ENCODE measurements at regions not wholly inside any gene's neighbourhood (a gene's known extent, or its start where the extent isn't known, plus 50 kb on each side); places are given as distances from the start of the nearest gene placed in this dataset.

GRCh38 chr10:23630376-23630775 lies 191.5 kb downstream of the OTUD1 start:
- intact Hi-C loops (cut with DNase I), result no loop called here
- no peak for DNase-seq
- no peaks in the 10 kb centered on the region for H3K27me3 ChIP-seq

GRCh38 chr10:23630885-23631284 lies 192.0 kb downstream of the OTUD1 start:
- Histone ChIP-seq H3K4me1 (no peaks in the 10 kb centered on the region), H3K27ac (no peak overlapping the region), H3K4me3 (no peak overlapping the region), H3K9me3 (peaks cover 0 to 3% (median 1%) of the 10 kb centered on the region in 4 donors), H3K36me3 (no peaks in the 10 kb centered on the region), H3K27me3 (no peaks in the 10 kb centered on the region)
- DNase-seq, result no peak
- TF ChIP-seq EP300 (IDR thresholded peaks at IDR 0.05) (no peak), POLR2A (IDR thresholded peaks at IDR 0.05) (no peak), CTCF (IDR thresholded peaks at IDR 0.05) (no peak), POLR2AphosphoS5 (IDR thresholded peaks at IDR 0.05) (no peak)
- intact Hi-C loops (cut with DNase I), result no loop called here
- WGBS, 2 donors, result 59 to 64% methylated on average over 3 of the region's 3 CpGs

More at GRCh38 chr10:23630376-23630775, 191.5 kb downstream of the OTUD1 start:
- H3K9me3 ChIP-seq, result peaks cover 0 to 3% (median 1%) of the 10 kb centered on the region in 4 donors
- no peak overlapping the region for H3K27ac ChIP-seq
- no peak overlapping the region for H3K4me3 ChIP-seq
- TF ChIP-seq POLR2AphosphoS5 (IDR thresholded peaks at IDR 0.05) (no peak), EP300 (IDR thresholded peaks at IDR 0.05) (no peak), CTCF (IDR thresholded peaks at IDR 0.05) (no peak), POLR2A (IDR thresholded peaks at IDR 0.05) (no peak)
- H3K36me3 ChIP-seq, result no peaks in the 10 kb centered on the region
- no peaks in the 10 kb centered on the region for H3K4me1 ChIP-seq

GRCh38 chr10:23643111-23643780 lies 204.4 kb downstream of the OTUD1 start:
- Histone ChIP-seq H3K9me3 (no peaks in the 10 kb centered on the region), H3K27ac (no peak overlapping the region), H3K4me1 (no peaks in the 10 kb centered on the region), H3K36me3 (no peaks in the 10 kb centered on the region), H3K4me3 (no peak overlapping the region), H3K27me3 (no peaks in the 10 kb centered on the region)
- intact Hi-C loops (cut with DNase I), result no loop called here
- no peak for DNase-seq
- no peak for TF ChIP-seq POLR2A (IDR thresholded peaks at IDR 0.05)
- TF ChIP-seq POLR2AphosphoS5 (IDR thresholded peaks at IDR 0.05), result no peak
- TF ChIP-seq CTCF (IDR thresholded peaks at IDR 0.05), result no peak
- TF ChIP-seq EP300 (IDR thresholded peaks at IDR 0.05), result no peak
- WGBS, 2 donors, result 57 to 62% methylated on average over 4 of the region's 4 CpGs

GRCh38 chr10:23648618-23649017 lies 209.7 kb downstream of the OTUD1 start:
- TF ChIP-seq POLR2AphosphoS5 (IDR thresholded peaks at IDR 0.05) (no peak), EP300 (IDR thresholded peaks at IDR 0.05) (no peak), POLR2A (IDR thresholded peaks at IDR 0.05) (no peak), CTCF (IDR thresholded peaks at IDR 0.05) (no peak)
- no peaks in the 10 kb centered on the region for H3K36me3 ChIP-seq
- no peak overlapping the region for H3K27ac ChIP-seq
- no peak overlapping the region for H3K4me3 ChIP-seq
- intact Hi-C loops (cut with DNase I), result no loop called here
- no peaks in the 10 kb centered on the region for H3K27me3 ChIP-seq
- no peaks in the 10 kb centered on the region for H3K9me3 ChIP-seq
- WGBS, 2 donors, result 45 to 77% methylated on average over 2 of the region's 2 CpGs
- no peak for DNase-seq
- no peaks in the 10 kb centered on the region for H3K4me1 ChIP-seq

- H3K9me3 ChIP-seq, result no peaks in the 10 kb centered on the region
- no peak overlapping the region for H3K27ac ChIP-seq
- intact Hi-C loops (cut with DNase I), result no loop called here
- H3K4me3 ChIP-seq, result no peak overlapping the region
- TF ChIP-seq POLR2AphosphoS5 (IDR thresholded peaks at IDR 0.05) (no peak), POLR2A (IDR thresholded peaks at IDR 0.05) (no peak), CTCF (IDR thresholded peaks at IDR 0.05) (peak in 3 of 4 experiments; percentile 10 to 33 (median 11))
- no peaks in the 10 kb centered on the region for H3K4me1 ChIP-seq
- H3K36me3 ChIP-seq, result no peaks in the 10 kb centered on the region
- DNase-seq, result no peak
- H3K27me3 ChIP-seq, result no peaks in the 10 kb centered on the region
Measured at GRCh38 chr10:23656735-23657134, 217.9 kb downstream of the OTUD1 start.

Data from sigmoid colon (tissue), 6 donors.